Stimulated activated CD8-positive, alpha-beta memory T cell treated with anti-CD3 and anti-CD28 coated beads, Interleukin-4, amount 100 ng/mL, for 4 hours (primary cell): ENCODE measurements at regions not wholly inside any gene's neighbourhood (a gene's known extent, or its start where the extent isn't known, plus 50 kb on each side); places are given as distances from the start of the nearest gene placed in this dataset.

Experiments used
- DNase-seq, 2 donors: peaks; one replicate each; pipeline ENCODE4 v3.0.0-alpha.2; 2020; ENCODE audit warnings: low read depth in 2 of 2, low spot score in 1 of 2

DNA sequence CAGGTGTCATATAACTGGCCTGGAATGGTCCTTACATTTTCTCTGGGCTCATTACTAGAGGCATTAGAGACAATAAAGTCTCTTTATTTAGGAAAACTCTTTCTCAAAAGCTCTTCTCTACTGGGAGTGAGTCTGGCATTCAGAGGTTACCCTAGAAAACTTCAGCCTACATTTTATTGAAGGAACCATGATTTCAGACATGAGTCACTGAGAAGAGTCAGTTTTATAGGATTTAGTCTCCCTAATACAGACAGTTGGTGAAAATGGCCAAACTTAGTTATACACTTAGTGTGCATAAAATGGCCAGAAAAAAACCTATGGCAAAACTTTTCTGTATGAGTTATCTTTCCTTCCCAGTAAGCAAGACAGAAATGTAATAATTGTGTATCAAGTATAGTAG lies 689.4 kb downstream of the ZEB2 start:
- no peak for DNase-seq

DNA sequence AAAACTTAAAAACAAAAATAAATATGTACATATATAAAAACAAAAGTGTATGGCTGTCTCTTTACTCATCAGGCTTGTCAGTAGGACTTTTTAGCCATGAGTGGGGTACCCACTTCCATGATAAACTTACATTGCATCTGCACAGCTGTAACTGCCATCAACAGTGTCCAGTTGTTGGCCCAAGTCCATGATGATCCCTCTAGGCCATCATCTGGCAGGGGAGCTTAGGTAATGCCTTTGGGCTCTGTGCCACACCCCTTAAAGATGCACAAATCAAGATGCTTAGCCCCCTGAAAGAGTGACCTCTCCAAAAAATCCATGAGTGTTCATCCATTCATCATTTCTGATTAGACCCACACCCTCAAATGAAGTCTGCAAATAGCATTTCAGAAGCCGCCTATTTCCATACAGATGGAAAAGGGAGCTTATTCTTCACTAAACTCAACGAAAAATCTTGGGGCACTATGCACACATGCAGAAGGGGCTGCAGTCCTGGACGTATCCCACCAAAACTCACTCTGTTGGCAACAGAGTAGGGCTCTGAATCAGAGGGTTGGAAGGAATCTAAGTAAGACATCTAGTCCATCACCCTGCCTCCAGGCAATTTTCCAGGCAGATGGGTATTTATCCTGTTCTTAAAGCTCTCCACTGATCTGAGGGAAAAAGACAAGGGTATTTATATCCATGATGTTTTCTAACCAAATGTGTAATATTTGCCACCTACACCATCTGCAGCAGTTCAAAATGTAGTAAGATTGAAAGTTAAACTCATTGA lies 691.0 kb downstream of the ZEB2 start:
- DNase-seq, result no peak

DNA sequence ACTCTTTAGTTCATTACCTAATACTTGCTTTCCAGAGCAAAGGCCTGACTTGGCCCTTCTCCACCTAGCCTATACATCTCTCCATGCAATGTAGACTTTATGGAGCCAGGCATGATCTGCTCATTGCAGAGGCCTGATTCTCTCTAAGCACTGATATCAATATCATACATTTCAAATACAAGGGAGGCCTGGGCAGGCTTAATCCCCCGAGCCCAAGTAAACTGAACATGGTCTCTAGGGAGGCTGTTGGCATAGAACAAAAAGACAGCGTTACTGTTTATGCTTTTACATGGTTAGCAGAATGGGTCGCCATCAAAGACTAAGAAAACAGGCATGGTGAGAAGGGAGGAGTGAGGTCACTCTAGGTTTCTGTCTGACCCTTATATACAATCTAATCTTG lies 695.1 kb downstream of the ZEB2 start:
- no peak for DNase-seq

DNA sequence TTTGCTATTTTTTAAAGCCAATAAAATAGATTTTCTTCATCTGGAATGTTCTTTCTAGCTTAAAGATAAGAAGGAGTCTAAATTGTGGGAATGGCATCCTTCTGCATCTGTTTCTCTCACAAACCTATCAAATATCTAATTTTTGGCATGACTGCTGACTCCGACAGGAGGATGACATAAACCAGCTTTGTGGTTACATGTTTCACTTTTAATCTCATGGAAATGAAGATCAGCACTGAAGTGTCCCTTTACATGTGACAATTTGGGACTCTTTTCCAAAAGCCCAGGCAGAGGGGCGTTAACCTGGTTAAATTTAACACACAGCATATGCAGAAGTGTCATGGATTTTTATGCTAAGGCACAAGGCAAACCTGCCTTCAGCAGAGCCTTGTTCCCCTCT lies 694.7 kb downstream of the ARHGAP15 start:
- no peak for DNase-seq

DNA sequence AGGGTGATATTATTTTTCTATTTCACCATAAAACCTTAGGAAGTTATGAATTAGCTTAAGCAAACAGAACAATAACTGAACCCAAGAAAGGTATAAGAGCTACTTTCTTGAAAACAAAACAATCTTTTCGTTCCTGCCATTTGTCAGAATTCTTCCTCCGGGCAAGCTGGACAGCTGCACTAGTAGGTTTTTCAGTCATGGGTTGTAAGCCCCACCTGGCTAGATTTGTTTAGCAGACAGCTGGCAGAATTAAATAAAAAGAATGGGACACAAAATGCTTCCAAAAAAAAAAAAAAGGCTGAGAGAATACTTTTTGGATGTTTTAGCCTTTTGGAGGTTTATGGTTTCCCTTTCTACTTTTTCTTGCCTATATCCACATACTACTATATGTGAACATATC lies 694.1 kb downstream of the ARHGAP15 start:
- DNase-seq, result no peak

DNA sequence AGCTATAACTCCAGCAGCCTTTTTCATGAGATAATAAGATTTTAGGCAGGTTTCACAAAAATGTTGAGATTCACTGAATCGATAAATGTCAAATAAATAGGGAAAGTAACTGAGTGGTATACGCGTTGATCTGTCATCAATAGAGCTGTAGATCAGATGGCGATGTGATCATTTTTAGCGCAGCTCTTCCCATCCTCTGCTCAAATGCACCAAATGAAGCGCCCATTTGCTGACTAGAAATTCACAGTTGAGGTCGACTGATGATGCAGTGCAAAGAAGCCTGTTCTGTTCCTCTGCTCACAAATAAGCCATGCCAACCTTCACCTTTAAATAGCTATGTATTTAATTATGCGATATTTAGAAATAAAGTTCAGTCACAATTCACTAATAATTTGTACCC lies 693.5 kb downstream of the ARHGAP15 start:
- DNase-seq, result no peak

DNA sequence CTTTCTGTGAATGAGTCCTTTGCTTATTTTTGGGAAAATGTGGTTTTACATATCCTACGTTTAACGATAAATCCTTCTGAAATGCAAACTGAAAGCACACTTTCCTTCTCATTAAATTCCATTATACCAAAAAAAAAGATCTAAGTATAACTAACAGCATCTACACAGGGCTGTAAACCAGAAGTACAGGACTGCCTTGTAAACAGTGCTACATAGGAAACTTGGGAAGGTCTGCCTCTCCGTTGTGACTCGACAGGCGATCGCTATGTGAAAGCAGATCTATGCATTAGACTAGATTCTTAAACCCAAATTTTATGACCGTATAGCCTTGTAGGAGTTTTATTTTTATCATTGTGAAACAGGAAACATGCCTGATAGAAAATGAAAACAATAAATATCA lies 690.5 kb downstream of the ARHGAP15 start:
- DNase-seq, result no peak

DNA sequence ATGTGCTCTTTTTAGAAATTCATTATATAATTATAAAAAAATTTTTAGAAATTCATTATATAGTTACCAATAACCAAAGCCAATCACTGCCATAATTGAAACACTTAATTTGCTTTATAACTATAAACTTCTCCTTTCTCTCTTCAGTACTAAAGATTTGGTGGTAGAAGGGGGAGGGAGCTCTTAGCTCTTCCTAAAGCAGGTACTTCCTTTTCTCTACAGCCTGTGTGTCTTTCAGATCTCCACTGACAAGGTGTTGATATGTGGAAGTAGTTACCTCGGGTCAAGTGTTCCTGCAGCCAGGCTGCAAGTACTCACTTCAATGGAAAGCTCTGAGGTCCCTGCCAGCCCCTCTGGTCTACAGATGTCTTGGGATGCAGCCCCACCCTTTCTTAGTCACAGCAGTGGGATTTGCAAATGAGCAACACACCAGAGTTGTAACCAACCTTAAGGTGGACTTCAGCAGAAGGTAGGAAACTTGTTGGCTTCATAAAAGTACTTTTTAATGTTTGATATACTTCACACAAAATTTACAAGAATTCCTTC lies 690.0 kb downstream of the ARHGAP15 start:
- no peak for DNase-seq
